ENCODE measurements at regions not wholly inside any gene's neighbourhood (a gene's known extent, or its start where the extent isn't known, plus 50 kb on each side); places are given as distances from the start of the nearest gene placed in this dataset.
A peak's percentile ranks its signal among the peaks of the same experiment; 100 is the strongest.
"Not testable (repeated sequence)": the region's sequence is repeated elsewhere in the genome, so short reads cannot be mapped to it uniquely, and the experiment has no call there.

DNA sequence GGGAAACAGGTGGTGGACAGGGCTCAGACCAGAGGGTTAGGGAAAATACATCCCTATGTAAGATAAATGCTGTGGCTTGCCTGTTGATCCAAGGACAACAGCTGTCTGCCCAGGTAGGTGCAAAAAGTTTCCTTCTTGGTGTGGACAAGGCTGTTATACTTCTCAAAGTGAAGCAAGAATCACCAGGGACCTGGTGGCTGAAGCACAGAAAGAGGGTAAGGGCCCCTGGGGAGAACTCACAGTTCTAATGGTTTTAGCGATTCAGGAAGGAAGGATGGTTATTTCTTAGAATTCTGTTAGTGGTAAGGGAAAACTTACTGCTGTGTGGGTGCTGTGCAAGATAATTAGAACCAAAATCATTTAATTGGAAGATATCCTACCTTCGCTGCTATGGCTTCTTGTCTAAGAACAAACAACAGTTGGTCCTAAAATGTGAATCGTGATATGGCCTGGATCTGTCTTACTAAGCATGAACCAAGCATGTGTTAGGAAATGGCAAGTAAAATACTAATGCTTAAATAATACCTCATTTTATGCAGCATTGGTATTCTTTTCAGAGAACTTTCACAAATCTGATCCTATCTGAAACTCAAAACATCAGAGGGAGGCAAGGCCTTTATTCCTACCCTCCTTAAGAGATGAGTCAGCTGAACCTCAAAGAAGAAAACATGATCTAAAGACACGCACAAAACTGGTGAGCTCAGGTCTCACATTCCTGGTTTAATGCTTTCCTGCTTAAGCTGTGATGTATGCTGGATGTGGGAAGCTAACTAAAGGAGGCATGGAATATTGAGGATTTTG lies 159.2 kb upstream of the THUMPD2 start:
- no peak for DNase-seq (ENCODE audit: extremely low read depth in 1 of 11, low read depth in 9 of 11, low spot score in 4 of 11)

DNA sequence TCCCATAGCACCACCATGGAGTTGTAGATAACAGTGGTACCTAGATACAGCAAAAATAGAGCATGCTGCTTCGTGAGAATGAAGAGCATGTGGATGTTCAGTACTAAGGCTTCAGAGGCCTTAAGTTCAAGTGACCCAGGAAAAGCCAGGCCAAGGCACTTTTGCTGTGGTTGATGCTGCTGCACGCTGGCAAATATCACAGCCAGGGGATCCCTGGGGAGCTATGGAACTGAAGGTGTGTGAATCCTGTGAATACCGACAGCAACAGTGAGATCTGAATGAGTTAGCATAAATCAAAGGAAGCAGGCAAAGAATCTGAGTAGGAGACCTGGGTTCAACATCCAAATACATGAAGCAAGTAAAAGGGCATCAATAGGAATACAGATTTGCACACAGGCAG lies 158.6 kb upstream of the THUMPD2 start:
- no peak for DNase-seq (ENCODE audit: extremely low read depth in 1 of 11, low read depth in 9 of 11, low spot score in 4 of 11)

DNA sequence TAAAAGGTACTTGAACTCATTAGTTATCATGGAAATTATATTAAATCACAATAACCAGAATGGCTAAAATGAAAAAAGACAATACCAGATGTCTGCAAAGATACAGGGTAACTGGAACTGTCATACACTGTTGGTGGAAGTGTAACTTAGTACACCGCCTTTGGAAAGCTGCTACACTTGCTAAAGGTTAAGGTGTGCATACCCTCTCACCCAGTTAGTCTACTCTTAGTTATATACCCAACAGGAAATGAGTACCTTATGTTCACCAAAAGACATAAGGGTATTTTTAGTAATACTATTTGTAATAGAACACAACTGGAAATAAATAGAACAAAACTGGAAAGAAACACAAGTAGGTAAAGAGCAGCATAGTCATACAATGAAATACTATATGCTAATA lies 155.8 kb upstream of the THUMPD2 start:
- DNase-seq (ENCODE audit: extremely low read depth in 1 of 11, low read depth in 9 of 11, low spot score in 4 of 11): no peak

DNA sequence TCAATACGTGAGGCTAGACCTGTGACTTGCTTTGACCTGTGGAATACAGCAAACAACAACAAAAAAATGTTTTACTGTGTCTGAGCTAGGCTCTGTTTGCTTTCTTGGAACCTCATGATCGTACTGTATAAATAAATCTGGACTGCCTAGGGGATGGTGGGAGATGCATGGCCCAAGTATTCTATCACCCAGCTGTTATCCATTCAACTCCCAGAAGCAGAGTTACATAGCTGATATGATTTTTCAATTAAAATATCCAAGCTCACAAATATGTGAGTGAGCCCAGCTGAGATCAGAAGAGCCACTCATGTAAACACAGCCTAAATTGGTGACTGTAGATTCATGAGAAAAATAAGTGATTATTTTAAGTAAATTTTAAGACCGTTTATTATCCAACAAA lies 154.1 kb upstream of the THUMPD2 start:
- peak in 1 of 11 donors; percentile 43 for DNase-seq (ENCODE audit: extremely low read depth in 1 of 11, low read depth in 9 of 11, low spot score in 4 of 11)

DNA sequence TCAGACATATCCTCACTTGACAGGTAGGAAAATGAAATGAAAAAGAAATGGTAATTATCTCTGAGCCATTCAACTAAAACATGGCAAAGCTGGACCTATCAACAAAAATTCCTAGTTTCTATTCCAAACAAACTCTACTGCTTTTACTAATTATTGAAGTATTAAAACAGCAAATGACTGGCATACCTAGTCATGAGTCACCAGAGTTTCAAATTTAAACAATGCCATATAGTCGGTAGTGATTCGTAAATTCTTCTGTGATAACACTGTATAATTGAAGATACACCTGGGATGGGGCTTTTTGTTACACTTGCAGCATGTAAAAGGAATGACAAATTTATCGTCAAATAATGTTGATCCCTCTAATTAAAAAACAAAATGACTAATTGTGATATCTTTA lies 153.1 kb upstream of the THUMPD2 start:
- no peak for DNase-seq (ENCODE audit: extremely low read depth in 1 of 11, low read depth in 9 of 11, low spot score in 4 of 11)

DNA sequence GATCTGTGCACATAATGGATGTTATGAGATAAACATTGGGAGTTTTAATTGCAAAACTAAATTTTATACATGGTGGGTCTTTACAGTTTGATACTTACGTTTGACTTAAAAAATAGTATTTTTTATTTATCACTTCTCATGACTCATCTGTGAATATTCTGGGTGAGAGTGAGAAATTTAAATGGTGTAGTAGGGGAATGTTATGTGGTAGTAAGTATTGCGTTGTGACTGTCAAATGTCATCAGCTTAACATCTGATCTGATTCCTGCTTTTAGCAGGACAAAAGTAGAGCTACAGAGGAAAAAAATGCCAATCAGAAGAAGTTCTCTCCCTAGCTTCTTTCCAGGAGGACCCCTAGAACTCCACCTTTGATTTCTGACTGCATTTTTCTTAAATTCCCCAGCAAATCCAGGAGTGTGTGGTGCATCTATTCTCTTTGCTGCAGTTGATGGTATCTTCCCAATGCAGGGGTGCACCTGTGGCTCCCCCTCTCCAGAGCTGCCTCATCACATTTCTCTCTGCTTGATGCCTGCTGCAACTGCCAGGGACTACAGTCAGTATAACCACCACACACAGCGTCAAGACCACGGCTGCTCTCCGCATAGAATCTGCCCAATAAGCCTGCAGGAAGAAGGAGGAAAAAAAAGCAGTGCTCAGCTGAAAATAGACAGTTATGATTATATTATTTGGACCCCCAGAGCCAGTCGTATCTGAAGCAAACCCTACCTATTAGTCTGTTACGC lies 151.3 kb upstream of the THUMPD2 start:
- DNase-seq (ENCODE audit: extremely low read depth in 1 of 11, low read depth in 9 of 11, low spot score in 4 of 11): no peak

DNA sequence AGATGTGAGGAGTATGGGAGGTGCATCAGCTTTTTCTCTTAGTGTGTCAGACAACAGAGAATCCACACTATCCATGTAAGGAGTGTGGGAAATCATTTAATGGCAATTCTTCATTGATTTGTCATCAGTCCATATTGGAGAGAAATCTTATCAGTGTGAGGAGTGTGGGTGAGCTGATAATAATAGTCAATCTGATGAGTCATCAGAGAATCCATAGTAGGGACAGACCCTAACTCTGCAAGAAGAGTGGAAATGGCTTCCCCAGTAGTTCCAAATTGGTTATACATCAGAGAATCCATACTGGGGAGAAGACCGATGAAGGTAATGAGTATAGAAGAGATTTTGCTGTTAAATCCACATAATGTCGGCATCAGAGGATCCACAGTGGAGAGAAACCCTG lies 150.5 kb upstream of the THUMPD2 start:
- no peak for DNase-seq (ENCODE audit: extremely low read depth in 1 of 11, low read depth in 9 of 11, low spot score in 4 of 11)

DNA sequence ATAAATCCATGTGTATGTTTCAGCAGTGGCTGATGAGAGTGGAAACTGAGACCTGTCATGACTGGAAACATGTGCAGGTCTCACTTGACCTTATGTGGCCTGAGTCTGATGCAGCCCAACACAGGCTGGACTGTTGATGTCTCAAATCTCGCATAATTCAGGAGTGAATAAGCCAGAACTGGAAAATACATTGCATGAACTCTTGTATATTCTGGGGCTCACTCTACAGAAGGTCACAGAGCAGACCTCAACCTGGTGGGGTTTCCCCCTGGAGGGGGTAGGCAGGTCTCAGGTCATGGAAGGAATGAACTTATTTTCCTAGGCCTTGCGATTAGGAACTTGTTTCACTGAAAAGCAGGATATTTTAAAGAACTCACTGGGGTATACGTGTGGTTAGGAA lies 146.3 kb upstream of the THUMPD2 start:
- no peak for DNase-seq (ENCODE audit: extremely low read depth in 1 of 11, low read depth in 9 of 11, low spot score in 4 of 11)

DNA sequence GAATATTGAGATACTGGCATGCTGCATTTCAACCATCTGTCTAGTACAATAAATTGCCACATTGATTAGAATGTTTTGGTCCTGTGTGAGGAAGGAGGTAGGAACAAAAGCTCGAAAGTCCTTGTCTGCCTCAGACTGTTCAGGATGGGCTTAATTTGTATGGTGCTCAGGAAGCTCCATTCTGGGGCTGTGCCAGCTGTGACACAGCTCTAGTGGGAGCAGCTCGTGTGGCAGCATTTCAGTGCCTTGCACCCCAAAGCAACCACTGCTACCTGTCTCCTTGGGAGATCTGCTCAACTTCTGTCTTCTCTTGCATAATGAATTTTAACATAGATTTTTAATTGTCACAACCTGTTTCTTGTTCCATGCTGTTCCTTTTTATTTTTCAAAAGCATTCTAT lies 144.4 kb upstream of the THUMPD2 start:
- DNase-seq (ENCODE audit: extremely low read depth in 1 of 11, low read depth in 9 of 11, low spot score in 4 of 11): no peak

DNA sequence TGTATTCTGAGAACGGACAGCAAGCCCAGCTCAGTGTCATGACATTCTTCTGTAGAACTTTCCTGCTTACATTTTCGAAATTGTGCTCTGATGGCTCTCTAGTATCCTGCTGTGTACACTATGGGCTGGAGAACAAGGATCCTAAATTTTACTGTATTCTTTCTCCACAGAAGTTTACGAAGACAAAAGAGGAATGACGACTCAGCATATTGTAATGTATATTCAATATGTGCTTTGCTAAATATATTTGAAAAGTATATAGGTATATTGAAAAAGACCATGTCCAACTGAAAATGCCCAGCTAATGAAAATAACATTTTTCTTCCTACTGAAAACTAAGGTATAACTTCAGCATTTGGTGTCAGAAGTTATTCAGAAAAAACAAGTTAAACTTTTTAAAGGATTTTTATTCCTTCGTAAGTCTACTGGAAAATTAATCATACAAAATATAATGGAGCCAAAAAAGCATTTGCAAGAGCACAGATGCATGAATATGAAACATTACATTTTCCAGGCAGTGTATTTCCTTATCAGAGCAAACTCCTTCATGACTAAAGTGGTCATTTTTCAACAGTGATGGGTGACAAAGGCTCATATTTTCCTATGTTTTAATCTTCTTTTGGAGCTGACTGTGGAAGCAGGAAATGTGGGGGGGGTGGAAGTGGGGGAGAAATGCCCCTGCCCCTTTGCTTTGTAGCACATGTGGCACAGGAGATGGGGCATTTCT lies 143.8 kb upstream of the THUMPD2 start:
- DNase-seq (ENCODE audit: extremely low read depth in 1 of 11, low read depth in 9 of 11, low spot score in 4 of 11): no peak

DNA sequence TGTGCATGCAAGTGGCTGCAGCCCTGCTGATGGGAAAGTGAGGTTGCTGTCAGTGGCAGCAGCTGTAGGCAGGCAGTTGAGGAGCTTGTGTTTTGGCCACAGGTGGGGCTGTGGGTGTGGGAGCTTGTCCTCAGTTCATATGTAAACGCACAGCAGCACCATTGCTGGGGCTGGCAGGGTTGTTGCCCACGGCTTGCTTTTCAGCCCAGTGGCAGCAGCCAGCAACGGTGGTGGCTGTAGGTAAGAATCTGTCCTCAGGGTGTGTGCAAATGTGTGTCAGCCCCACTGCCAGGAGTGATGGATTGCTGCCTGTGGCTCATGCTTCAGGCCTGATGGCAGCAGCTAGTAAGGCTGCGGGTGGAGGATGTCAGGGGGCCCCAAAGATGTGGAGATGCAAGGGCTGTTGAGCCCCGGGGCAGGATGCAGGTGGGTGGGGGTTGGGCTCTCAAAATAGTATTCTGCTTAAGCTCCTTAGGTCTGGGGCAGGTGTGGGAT lies 141.3 kb upstream of the THUMPD2 start:
- no peak for DNase-seq (ENCODE audit: extremely low read depth in 1 of 11, low read depth in 9 of 11, low spot score in 4 of 11)

DNA sequence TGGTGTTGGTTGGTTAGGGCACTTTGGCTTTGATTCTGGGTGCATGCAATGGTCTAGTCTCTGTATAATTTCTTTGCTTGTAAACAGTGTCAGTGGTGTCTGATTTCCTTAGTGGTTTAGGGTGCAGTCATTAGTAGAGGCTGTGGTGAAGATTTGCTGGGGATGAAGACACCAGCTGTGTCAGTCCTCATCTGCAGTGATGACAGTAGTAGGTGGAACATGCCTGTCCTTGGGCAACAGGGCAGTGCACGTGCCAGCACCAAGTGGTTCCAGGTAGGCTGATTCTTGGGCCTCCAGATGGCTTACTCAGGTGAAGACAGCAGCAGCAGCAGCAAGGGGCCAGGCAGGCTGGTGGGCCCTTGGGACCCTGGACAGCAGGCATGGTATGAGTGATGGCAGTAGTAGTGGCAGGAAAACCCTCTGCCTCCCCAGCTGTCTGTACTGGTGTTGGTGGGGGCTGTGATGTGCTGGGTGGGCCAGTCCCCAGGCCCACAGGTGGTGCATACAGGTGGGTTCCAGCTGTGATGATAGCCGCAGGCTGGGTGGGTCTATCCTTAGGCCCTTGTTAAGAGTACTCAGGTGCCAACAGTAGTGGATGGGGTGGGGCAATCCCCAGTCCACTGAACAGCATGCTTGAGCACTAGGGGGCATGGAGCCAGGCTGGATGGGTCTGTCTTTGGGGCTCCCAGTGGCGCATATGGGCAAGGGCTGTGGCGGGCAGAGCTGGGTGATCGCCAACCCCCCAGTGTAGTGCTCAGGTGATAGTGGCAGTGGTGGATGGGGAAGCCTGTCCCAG lies 140.7 kb upstream of the THUMPD2 start:
- no peak for DNase-seq (ENCODE audit: extremely low read depth in 1 of 11, low read depth in 9 of 11, low spot score in 4 of 11)

DNA sequence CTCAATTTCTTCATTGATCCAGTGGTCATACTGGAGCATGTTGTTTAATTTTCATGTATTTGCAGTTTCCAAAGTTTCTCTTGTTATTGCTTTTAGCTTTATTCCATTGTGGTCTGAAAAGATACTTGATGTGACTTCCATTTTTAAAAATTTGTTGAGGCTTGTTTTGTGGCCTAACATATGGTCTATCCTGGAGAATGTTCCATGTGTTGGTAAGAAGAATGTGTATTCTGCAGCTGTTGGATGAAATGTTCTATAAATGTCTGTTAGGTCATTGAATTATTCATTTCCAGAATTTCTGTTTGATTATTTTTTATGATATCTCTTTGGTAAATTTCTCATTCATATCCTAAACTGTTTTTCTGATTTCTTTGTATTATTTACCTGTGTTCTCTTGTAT lies 139.8 kb upstream of the THUMPD2 start:
- no peak for DNase-seq (ENCODE audit: extremely low read depth in 1 of 11, low read depth in 9 of 11, low spot score in 4 of 11)

DNA sequence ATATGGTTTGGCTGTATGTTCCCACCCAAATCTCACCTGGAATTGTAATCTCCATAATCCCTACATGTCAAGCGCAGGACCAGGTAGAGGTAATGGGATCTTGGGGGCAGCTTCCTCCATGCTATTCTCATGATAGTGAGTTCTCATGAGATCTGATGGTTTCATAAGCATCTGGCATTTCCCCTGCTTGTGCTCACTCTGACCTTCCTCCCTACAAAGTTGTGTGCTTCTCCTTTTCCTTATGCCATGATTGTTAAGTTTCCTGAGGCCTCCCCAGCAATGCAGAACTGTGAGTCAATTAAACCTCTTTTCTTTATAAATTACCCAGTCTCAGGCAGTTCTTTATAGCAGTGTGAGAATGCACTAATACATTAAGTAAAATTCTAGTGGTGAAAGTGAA lies 138.3 kb upstream of the THUMPD2 start:
- DNase-seq (ENCODE audit: extremely low read depth in 1 of 11, low read depth in 9 of 11, low spot score in 4 of 11): not testable (repeated sequence)

DNA sequence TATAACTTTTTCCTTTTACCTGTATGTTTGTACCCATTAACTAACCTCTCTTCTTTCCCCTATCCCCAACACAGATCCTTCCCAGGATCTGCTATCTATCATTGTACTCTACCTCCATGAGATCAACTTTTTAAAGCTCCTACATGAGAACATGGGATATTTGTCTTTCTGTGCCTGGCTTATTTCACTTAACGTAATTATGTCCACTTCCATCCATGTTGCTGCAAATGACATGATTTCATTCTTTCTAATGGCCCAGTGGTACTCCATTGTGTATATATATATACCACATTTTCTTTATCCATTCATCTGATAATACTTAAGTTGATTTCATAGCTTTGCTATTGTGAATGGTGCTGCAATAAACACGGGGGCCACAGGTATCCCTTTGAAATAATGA lies 135.9 kb upstream of the THUMPD2 start:
- DNase-seq (ENCODE audit: extremely low read depth in 1 of 11, low read depth in 9 of 11, low spot score in 4 of 11): no peak

DNA sequence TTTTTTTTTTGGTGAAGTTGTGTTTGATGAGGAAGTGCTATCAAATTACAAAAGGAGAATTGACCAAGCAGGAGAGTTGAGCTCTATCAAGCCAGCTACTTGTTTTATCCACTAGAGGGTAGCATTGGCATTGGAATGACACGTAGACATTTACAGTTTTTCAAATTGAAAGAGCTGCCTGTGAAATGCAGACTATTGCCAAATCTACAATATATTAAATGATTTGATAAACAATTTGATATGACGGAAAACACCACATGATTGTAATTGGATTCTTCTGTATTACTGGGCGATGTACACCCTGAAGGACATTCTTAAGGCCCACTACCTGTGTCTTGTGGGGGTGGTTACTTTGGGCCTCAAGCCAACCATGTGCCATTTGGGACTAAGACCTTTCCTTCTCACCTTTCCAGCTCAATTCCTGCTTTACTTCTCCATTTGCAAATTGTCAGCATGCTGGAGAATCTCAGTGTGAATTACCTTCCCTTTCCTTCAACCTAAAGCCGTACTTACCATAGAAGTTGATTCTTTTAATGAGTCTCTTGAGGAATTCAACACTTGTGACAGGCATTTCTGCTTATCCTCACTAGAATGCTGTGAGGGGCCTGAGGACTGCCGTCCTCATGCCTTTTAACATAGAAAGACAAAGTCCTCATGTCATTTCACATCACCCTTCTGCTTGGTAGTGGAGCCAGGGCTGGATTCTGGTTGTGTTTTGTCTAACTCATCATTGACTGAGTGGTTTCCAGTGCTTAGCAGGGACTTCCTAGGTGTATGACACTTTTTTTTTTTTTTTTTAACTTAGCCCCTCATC lies 134.8 kb upstream of the THUMPD2 start:
- peak; percentile 51 to 77 (median 67) for DNase-seq (ENCODE audit: extremely low read depth in 1 of 11, low read depth in 9 of 11, low spot score in 4 of 11)

DNA sequence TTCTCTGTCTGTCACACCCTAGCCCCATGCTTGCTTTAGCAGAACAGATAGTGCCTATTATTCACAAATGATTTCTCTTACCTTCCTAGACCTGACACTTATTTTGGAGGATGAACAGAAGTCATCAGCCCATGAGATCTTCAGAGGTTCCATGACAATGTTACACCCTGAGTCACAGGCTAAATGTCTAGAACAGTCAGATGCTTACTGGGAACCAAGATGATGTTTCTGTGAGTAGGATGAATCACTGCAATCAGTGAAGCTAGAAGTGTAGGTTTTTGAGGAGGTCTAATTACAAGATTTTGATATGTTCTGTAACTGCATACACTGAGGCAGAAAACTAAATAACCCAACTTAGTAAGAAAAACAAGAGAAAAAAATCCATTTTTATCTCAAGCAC lies 123.0 kb upstream of the THUMPD2 start:
- no peak for DNase-seq (ENCODE audit: extremely low read depth in 1 of 11, low read depth in 9 of 11, low spot score in 4 of 11)

DNA sequence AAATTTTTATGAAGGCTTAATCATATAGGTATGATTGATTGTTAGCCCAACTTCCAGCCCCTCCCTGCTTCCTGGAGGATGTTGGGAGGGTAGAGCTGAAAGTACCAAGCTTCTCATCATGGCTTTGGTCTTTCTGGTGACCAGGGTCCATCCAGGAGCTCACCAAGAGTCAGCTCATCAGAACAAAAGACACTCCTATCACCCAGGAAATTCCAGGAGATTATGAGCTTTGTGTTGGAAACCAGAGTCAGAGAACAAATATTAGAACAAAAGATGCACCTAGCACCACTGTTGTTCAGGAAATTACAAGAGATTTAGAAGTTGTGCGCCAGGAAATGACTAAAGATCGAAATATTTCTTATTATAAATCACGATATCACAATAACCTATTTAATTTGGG lies 119.9 kb upstream of the THUMPD2 start:
- no peak for DNase-seq (ENCODE audit: extremely low read depth in 1 of 11, low read depth in 9 of 11, low spot score in 4 of 11)

All from renal cortex interstitium (tissue), 11 donors.